ENCODE measurements at regions not wholly inside any gene's neighbourhood (a gene's known extent, or its start where the extent isn't known, plus 50 kb on each side); places are given as distances from the start of the nearest gene placed in this dataset.

DNA sequence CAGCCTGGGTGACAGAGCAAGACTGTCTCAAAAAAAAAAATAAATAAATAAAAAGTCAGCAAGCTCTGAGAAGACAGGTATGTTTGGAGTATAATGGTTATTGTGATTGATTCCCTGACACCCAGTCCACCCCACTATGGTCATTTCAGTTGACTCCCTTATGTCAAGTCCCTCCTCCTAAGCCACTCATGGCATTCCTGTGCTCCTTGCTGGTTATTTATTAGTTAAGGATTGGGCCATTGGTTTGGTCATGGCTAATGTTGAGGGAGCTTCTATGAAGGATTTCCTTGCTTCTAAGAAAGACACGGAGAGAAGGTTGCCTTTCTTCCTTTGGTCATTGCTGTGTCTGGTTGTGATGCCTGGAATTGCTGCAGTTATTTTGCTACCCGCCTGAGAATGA lies 140.1 kb downstream of the UCHL1 start:
- TF ChIP-seq, protein P1, sequence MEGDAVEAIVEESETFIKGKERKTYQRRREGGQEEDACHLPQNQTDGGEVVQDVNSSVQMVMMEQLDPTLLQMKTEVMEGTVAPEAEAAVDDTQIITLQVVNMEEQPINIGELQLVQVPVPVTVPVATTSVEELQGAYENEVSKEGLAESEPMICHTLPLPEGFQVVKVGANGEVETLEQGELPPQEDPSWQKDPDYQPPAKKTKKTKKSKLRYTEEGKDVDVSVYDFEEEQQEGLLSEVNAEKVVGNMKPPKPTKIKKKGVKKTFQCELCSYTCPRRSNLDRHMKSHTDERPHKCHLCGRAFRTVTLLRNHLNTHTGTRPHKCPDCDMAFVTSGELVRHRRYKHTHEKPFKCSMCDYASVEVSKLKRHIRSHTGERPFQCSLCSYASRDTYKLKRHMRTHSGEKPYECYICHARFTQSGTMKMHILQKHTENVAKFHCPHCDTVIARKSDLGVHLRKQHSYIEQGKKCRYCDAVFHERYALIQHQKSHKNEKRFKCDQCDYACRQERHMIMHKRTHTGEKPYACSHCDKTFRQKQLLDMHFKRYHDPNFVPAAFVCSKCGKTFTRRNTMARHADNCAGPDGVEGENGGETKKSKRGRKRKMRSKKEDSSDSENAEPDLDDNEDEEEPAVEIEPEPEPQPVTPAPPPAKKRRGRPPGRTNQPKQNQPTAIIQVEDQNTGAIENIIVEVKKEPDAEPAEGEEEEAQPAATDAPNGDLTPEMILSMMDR (IDR thresholded peaks at IDR 0.05): no peak
- no peak for TF ChIP-seq ZFX (IDR thresholded peaks at IDR 0.05; ENCODE audit: borderline replicate concordance)
- no peak overlapping the region for H3K27ac ChIP-seq

DNA sequence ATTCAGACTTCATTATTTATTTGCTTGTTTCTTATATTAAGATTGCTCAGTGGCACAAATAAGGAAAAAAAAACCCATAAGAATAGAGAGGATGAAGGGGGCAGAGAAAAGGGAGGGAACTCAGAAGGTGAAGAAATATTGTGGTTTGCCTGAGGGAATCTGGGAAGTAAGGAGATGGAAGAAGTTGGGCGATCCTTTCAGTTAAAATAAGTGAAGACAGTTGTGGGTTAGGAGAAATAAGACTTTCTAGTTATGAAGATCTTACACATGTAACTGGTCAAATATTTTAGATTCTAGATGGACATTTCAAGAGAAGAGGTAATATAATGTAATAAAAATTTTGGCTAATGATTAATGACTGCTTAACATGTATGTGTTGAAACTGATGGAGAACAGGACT lies 138.7 kb upstream of the LIMCH1 start:
- H3K27ac ChIP-seq: no peak overlapping the region
- TF ChIP-seq, protein P1 (IDR thresholded peaks at IDR 0.05): no peak
- TF ChIP-seq ZFX (IDR thresholded peaks at IDR 0.05; ENCODE audit: borderline replicate concordance): no peak

DNA sequence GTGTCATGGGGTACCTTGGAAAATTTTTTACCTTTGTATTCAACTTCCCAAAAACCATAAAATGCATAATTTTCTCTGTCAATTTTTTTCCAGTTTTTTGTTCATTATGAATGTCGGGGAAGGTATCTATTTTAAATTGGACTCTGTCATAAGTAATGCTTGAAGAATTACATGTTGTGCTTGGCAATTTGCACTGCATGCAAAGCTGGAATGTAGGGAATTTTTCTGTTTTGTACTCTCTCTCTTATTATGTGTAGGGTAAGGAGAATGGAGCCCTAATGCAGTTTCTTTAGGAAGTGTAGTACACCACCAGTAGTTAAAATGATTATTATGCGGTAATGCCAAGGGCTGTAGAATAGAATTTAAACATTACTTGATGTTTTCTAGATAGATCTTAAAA lies 137.7 kb upstream of the LIMCH1 start:
- no peak for TF ChIP-seq ZFX (IDR thresholded peaks at IDR 0.05; ENCODE audit: borderline replicate concordance)
- TF ChIP-seq, protein P1 (IDR thresholded peaks at IDR 0.05): no peak
- no peak overlapping the region for H3K27ac ChIP-seq

DNA sequence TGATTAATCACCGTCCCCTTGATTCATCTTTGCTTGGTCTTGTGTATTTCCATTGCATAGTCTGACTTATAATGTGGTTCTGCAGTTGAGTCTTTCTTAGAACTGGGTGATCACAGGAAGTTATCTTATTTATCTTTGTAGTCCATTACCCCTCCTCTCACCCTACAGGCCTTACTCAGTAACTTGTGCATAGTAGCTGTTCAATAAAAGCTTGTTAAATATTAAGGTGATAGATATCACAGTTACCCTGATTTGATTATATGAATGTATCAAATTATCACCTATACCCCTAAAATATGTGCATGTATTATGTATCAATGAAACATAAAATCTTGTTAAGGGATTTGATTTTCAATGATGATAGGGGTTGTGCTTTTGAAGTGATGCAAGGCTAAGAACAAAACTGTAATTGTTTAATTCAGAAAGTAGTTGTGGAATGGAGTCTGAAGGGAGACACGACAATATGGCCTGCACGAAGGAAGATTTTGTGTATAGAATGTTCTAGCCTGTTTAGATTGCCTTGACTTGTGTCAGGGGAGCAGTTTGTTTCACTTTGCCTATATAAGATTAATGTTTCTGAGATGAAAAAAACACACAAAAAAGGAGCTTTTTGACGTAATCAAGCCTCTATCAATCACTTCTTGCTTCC lies 132.4 kb upstream of the LIMCH1 start:
- no peak for TF ChIP-seq ZFX (IDR thresholded peaks at IDR 0.05; ENCODE audit: borderline replicate concordance)
- TF ChIP-seq, protein P1 (IDR thresholded peaks at IDR 0.05): no peak
- no peak overlapping the region for H3K27ac ChIP-seq

DNA sequence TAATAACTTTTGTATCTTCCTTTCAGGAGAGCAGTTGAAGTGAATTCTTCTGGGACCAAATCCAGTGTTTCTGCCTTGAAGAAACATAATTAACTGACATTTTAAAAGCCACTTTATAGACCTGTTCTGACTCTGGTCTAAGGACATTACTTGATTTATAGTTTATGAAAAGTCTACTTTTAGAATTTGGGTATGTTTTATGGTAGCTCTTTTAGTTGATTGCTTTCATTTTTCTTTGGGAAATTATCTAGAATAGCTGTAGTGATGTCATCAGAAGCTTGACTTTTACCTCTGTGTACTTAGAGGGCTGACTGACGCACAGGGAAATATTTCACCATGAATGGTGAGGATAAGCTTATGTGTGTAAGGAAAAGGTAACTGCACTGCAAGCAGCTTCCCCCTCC lies 131.8 kb upstream of the LIMCH1 start:
- no peak overlapping the region for H3K27ac ChIP-seq
- TF ChIP-seq, protein P1 (IDR thresholded peaks at IDR 0.05): no peak
- TF ChIP-seq ZFX (IDR thresholded peaks at IDR 0.05; ENCODE audit: borderline replicate concordance): no peak

DNA sequence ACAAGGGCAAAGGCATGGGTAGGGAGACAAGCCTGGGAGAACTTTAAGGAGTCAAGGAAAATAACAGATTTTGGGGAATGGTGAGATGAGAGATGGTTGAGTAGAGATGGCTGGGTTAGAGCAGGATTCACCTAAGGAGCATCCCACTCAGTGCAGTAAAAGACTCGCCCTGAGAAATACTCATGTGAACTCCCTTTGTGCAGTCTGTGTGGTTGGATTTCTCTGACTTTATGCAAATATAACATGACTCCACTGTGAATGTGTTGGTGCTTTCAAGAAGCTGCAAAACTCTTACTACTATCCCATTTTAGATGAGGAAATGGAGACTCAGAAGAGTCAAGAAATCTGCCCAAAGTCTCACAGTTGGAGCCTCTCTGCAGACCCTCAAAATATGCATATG lies 129.8 kb upstream of the LIMCH1 start:
- H3K27ac ChIP-seq: no peak overlapping the region
- TF ChIP-seq ZFX (IDR thresholded peaks at IDR 0.05; ENCODE audit: borderline replicate concordance): no peak
- TF ChIP-seq, protein P1 (IDR thresholded peaks at IDR 0.05): no peak

DNA sequence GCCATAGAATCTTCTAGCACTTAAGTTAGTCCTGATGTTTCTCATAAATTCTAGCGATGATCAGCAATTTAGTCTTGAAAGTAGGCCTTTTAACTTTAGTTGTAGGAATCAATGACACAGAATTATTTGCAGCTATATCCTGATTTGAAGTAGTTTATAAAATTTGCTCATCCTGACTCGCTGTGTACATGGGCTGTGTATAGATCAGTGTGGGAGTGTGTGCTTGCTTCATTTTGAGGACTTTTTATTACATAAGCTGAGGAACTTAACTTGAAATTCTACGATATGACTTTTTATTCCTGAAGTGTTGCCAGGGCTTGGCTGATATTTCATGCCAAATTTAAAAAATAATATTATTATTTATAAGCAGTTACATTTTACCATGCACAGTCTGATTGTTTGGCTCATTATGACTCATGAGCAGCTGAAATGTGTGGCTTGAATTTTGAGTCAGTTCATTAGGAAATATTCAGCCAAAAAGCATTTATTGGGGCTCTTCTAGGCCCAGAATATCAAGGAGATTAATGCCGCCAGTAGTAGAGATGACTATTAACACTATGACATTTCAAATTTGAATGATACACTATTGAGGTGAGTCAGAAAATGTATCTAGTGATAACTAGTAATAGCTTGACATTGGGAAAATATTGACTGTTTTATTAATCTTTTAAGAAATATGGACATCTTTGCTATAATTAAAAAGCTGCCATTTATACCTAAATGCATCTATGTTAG lies 128.9 kb upstream of the LIMCH1 start:
- TF ChIP-seq, protein P1 (IDR thresholded peaks at IDR 0.05): no peak
- no peak for TF ChIP-seq ZFX (IDR thresholded peaks at IDR 0.05; ENCODE audit: borderline replicate concordance)

More for the DNA sequence above, 128.9 kb upstream of the LIMCH1 start:
- no peak overlapping the region for H3K27ac ChIP-seq
